ENCODE measurements at regions not wholly inside any gene's neighbourhood (a gene's known extent, or its start where the extent isn't known, plus 50 kb on each side); places are given as distances from the start of the nearest gene placed in this dataset.

DNA sequence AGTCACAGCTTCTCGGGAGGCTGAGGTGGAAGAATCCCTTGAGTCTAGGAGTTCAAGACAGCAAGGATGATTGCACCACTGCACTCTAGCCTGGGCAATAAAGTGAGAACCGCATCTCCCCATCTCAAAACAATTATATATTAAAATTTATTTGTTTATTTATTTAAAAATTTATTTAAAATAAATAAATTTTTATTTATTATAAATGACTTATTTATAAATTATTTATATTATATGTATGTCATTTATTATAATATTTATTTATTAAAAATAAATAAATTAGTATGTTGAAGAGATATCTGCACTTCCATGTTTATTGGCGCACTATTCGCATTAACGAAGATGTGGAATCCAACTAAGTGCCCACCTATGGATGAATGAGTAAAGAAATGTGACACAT, 683.2 kb upstream of the BRINP3 start:
- no peak for ATAC-seq (replicated peaks in 6 of 8)
- H3K4me3 ChIP-seq = no peak overlapping the region
- no peak overlapping the region for H3K27ac ChIP-seq
- in situ Hi-C loops (cut with MboI; ENCODE audit: low pct_unique_long_range_greater_than_20kb in 2 of 9, low sequenced_read_pairs in 9 of 9, unreplicated experiment in 9 of 9) = no loop called here
- WGBS, 10 experiments = 20 to 100% (median 95%) methylated on average over 1 to 5 of the region's 5 CpGs; no CpG with 5 or more reads in 1 of the 10 experiments
- H3K4me1 ChIP-seq (replicated peaks in 1 of 2) = no peaks in the 10 kb centered on the region

GRCh38 chr1:191162762-191163161, 685.1 kb upstream of the BRINP3 start:
- Histone ChIP-seq H3K27ac (no peak overlapping the region), H3K4me3 (no peak overlapping the region), H3K4me1 (replicated peaks in 1 of 2) (no peaks in the 10 kb centered on the region)
- WGBS, 10 experiments = 7 to 67% (median 47%) methylated on average over 1 to 2 of the region's 2 CpGs
- in situ Hi-C loops (cut with MboI; ENCODE audit: low pct_unique_long_range_greater_than_20kb in 2 of 9, low sequenced_read_pairs in 9 of 9, unreplicated experiment in 9 of 9) = no loop called here
- no peak for ATAC-seq (replicated peaks in 6 of 8)

GRCh38 chr1:191163621-191164020, 686.0 kb upstream of the BRINP3 start:
- Histone ChIP-seq H3K4me1 (replicated peaks in 1 of 2) (no peaks in the 10 kb centered on the region), H3K27ac (no peak overlapping the region), H3K4me3 (no peak overlapping the region)
- ATAC-seq (replicated peaks in 6 of 8) = no peak
- in situ Hi-C loops (cut with MboI; ENCODE audit: low pct_unique_long_range_greater_than_20kb in 2 of 9, low sequenced_read_pairs in 9 of 9, unreplicated experiment in 9 of 9) = no loop called here

- in situ Hi-C loops (cut with MboI; ENCODE audit: low pct_unique_long_range_greater_than_20kb in 2 of 9, low sequenced_read_pairs in 9 of 9, unreplicated experiment in 9 of 9) = no loop called here
- H3K4me3 ChIP-seq = no peak overlapping the region
- no peaks in the 10 kb centered on the region for H3K4me1 ChIP-seq (replicated peaks in 1 of 2)
- 0 to 73% (median 25%) methylated on average over 1 of the region's 1 CpG; no CpG with 5 or more reads in 2 of the 10 experiments for WGBS, 10 experiments
- no peak overlapping the region for H3K27ac ChIP-seq
- peak in 4 of 8 experiments; percentile 22 to 45 (median 32) for ATAC-seq (replicated peaks in 6 of 8)
Observed at GRCh38 chr1:191174298-191174697, 696.6 kb upstream of the BRINP3 start.

- 0 to 100% (median 82%) methylated on average over 1 of the region's 1 CpG for WGBS, 10 experiments
- in situ Hi-C loops (cut with MboI; ENCODE audit: low pct_unique_long_range_greater_than_20kb in 2 of 9, low sequenced_read_pairs in 9 of 9, unreplicated experiment in 9 of 9) = no loop called here
- no peak overlapping the region for H3K27ac ChIP-seq
- H3K4me1 ChIP-seq (replicated peaks in 1 of 2) = no peaks in the 10 kb centered on the region
- no peak overlapping the region for H3K4me3 ChIP-seq
- no peak for ATAC-seq (replicated peaks in 6 of 8)
Observed at GRCh38 chr1:191176131-191176530, 698.5 kb upstream of the BRINP3 start.

- 0 to 96% (median 75%) methylated on average over 1 to 2 of the region's 2 CpGs; no CpG with 5 or more reads in 1 of the 10 experiments for WGBS, 10 experiments
- H3K27ac ChIP-seq = no peak overlapping the region
- no peaks in the 10 kb centered on the region for H3K4me1 ChIP-seq (replicated peaks in 1 of 2)
- ATAC-seq (replicated peaks in 6 of 8) = no peak
- in situ Hi-C loops (cut with MboI; ENCODE audit: low pct_unique_long_range_greater_than_20kb in 2 of 9, low sequenced_read_pairs in 9 of 9, unreplicated experiment in 9 of 9) = no loop called here
- no peak overlapping the region for H3K4me3 ChIP-seq
Observed at GRCh38 chr1:191206513-191207207, 729.0 kb upstream of the BRINP3 start.

- no peaks in the 10 kb centered on the region for H3K4me1 ChIP-seq (replicated peaks in 1 of 2)
- in situ Hi-C loops (cut with MboI; ENCODE audit: low pct_unique_long_range_greater_than_20kb in 2 of 9, low sequenced_read_pairs in 9 of 9, unreplicated experiment in 9 of 9) = no loop called here
- no peak overlapping the region for H3K27ac ChIP-seq
- no peak overlapping the region for H3K4me3 ChIP-seq
- no peak for ATAC-seq (replicated peaks in 6 of 8)
- 34 to 87% (median 77%) methylated on average over 2 to 5 of the region's 5 CpGs; no CpG with 5 or more reads in 2 of the 10 experiments for WGBS, 10 experiments
Observed at GRCh38 chr1:191222206-191222605, 744.5 kb upstream of the BRINP3 start.

GRCh38 chr1:191240925-191241324, 763.3 kb upstream of the BRINP3 start:
- ATAC-seq (replicated peaks in 6 of 8) = peak in 3 of 8 experiments; percentile 29 to 94 (median 65)
- Histone ChIP-seq H3K4me1 (replicated peaks in 1 of 2) (no peaks in the 10 kb centered on the region), H3K4me3 (no peak overlapping the region), H3K27ac (no peak overlapping the region)
- in situ Hi-C loops (cut with MboI; ENCODE audit: low pct_unique_long_range_greater_than_20kb in 2 of 9, low sequenced_read_pairs in 9 of 9, unreplicated experiment in 9 of 9) = no loop called here
- WGBS, 10 experiments = 0 to 94% (median 83%) methylated on average over 2 to 3 of the region's 3 CpGs

GRCh38 chr1:191255354-191256054, 777.8 kb upstream of the BRINP3 start:
- 10 to 100% (median 61%) methylated on average over 1 to 3 of the region's 3 CpGs for WGBS, 10 experiments
- ATAC-seq (replicated peaks in 6 of 8) = peak in 4 of 8 experiments; percentile 16 to 75 (median 60)
- H3K4me3 ChIP-seq = no peak overlapping the region
- H3K27ac ChIP-seq = no peak overlapping the region
- in situ Hi-C loops (cut with MboI; ENCODE audit: low pct_unique_long_range_greater_than_20kb in 2 of 9, low sequenced_read_pairs in 9 of 9, unreplicated experiment in 9 of 9) = no loop called here
- H3K4me1 ChIP-seq (replicated peaks in 1 of 2) = no peaks in the 10 kb centered on the region

DNA sequence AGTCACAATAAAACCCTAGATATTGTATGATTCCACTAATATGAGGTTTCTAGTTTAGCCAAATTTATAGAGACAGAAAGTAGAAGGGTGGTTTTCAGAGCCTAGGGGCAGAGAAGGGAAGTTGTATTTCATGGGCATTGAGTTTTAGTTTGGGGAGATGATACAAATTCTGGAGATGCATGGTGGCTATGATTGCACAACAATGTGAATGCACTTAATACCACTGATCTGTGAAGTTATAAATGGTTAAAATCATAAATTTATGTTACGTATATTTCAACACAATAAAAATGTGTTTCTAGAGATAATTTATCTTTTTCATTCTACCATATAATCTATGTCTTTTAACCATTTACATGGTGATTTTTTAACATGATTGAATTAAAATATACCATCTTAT, 779.3 kb upstream of the BRINP3 start:
- no peak for ATAC-seq (replicated peaks in 6 of 8)
- no peak overlapping the region for H3K27ac ChIP-seq
- in situ Hi-C loops (cut with MboI; ENCODE audit: low pct_unique_long_range_greater_than_20kb in 2 of 9, low sequenced_read_pairs in 9 of 9, unreplicated experiment in 9 of 9) = no loop called here
- H3K4me1 ChIP-seq (replicated peaks in 1 of 2) = no peaks in the 10 kb centered on the region
- H3K4me3 ChIP-seq = no peak overlapping the region
- 11 to 100% (median 100%) methylated on average over 1 of the region's 1 CpG; no CpG with 5 or more reads in 1 of the 10 experiments for WGBS, 10 experiments

GRCh38 chr1:191260056-191260455, 782.4 kb upstream of the BRINP3 start:
- H3K4me3 ChIP-seq = no peak overlapping the region
- H3K27ac ChIP-seq = no peak overlapping the region
- in situ Hi-C loops (cut with MboI; ENCODE audit: low pct_unique_long_range_greater_than_20kb in 2 of 9, low sequenced_read_pairs in 9 of 9, unreplicated experiment in 9 of 9) = no loop called here
- 0 to 100% (median 86%) methylated on average over 1 of the region's 1 CpG for WGBS, 10 experiments
- H3K4me1 ChIP-seq (replicated peaks in 1 of 2) = no peaks in the 10 kb centered on the region
- no peak for ATAC-seq (replicated peaks in 6 of 8)

- Histone ChIP-seq H3K4me3 (no peak overlapping the region), H3K4me1 (replicated peaks in 1 of 2) (no peaks in the 10 kb centered on the region), H3K27ac (no peak overlapping the region)
- 10 to 98% (median 92%) methylated on average over 2 to 4 of the region's 4 CpGs for WGBS, 10 experiments
- in situ Hi-C loops (cut with MboI; ENCODE audit: low pct_unique_long_range_greater_than_20kb in 2 of 9, low sequenced_read_pairs in 9 of 9, unreplicated experiment in 9 of 9) = no loop called here
- no peak for ATAC-seq (replicated peaks in 6 of 8)
Observed at GRCh38 chr1:191261111-191261510, 783.4 kb upstream of the BRINP3 start.

- 17 to 95% (median 87%) methylated on average over 1 to 2 of the region's 2 CpGs; no CpG with 5 or more reads in 2 of the 10 experiments for WGBS, 10 experiments
- in situ Hi-C loops (cut with MboI; ENCODE audit: low pct_unique_long_range_greater_than_20kb in 2 of 9, low sequenced_read_pairs in 9 of 9, unreplicated experiment in 9 of 9) = no loop called here
- H3K4me3 ChIP-seq = no peak overlapping the region
- no peaks in the 10 kb centered on the region for H3K4me1 ChIP-seq (replicated peaks in 1 of 2)
- ATAC-seq (replicated peaks in 6 of 8) = no peak
- H3K27ac ChIP-seq = no peak overlapping the region
Observed at GRCh38 chr1:191279266-191279800, 801.7 kb upstream of the BRINP3 start.

- Histone ChIP-seq H3K4me1 (replicated peaks in 1 of 2) (no peaks in the 10 kb centered on the region), H3K27ac (no peak overlapping the region), H3K4me3 (no peak overlapping the region)
- no peak for ATAC-seq (replicated peaks in 6 of 8)
- in situ Hi-C loops (cut with MboI; ENCODE audit: low pct_unique_long_range_greater_than_20kb in 2 of 9, low sequenced_read_pairs in 9 of 9, unreplicated experiment in 9 of 9) = no loop called here
Observed at GRCh38 chr1:191284175-191284574, 806.5 kb upstream of the BRINP3 start.
